ENCODE measurements at regions not wholly inside any gene's neighbourhood (a gene's known extent, or its start where the extent isn't known, plus 50 kb on each side); places are given as distances from the start of the nearest gene placed in this dataset.

DNA sequence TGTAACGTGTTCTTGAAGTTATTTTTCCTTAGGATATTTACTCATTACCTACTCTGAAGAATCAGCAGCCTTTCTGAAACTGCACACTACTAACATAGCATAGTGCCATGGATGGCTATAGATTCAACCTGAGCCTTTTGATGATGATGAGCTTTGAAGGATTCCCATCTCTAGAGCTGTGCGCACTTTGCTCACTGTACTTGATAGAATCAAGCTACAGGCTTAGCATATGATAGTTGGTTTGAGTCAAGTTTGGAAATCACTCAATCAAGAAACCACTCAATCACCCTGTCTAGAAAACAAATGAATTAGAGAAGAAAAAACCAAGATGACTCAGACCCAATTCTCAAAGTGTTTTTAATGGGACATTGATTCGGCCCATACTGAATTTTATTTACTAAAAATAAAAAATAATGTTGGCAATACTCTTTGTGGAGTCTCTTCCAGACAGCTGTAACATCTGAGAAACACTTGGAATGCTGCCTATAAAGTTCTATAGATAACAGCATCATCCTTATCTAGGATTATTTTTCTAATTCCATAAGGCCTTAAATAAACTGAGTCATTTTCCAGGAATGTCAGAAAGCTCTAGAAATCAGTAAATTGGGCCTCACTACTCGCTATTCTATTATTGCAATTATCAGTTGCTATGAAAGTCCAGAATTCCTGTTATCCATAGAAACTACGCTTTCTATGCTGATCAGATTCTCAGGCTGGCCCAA lies 259.0 kb upstream of the ERBB4 start:
- TF ChIP-seq, protein P1, sequence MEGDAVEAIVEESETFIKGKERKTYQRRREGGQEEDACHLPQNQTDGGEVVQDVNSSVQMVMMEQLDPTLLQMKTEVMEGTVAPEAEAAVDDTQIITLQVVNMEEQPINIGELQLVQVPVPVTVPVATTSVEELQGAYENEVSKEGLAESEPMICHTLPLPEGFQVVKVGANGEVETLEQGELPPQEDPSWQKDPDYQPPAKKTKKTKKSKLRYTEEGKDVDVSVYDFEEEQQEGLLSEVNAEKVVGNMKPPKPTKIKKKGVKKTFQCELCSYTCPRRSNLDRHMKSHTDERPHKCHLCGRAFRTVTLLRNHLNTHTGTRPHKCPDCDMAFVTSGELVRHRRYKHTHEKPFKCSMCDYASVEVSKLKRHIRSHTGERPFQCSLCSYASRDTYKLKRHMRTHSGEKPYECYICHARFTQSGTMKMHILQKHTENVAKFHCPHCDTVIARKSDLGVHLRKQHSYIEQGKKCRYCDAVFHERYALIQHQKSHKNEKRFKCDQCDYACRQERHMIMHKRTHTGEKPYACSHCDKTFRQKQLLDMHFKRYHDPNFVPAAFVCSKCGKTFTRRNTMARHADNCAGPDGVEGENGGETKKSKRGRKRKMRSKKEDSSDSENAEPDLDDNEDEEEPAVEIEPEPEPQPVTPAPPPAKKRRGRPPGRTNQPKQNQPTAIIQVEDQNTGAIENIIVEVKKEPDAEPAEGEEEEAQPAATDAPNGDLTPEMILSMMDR (IDR thresholded peaks at IDR 0.05 in 8 of 11, conservative IDR thresholded peaks at IDR 0.05 in 3 of 11): no peak
- TF ChIP-seq POLR2AphosphoS5 (IDR thresholded peaks at IDR 0.05) (no peak), POLR2A (IDR thresholded peaks at IDR 0.05) (no peak)

All from spleen (tissue), 7 donors.